ENCODE measurements at regions not wholly inside any gene's neighbourhood (a gene's known extent, or its start where the extent isn't known, plus 50 kb on each side); places are given as distances from the start of the nearest gene placed in this dataset.
"Not testable (repeated sequence)": the region's sequence is repeated elsewhere in the genome, so short reads cannot be mapped to it uniquely, and the experiment has no call there.

GRCh38 chr1:172839639-172840038 is 180.7 kb downstream of the FASLG start:
- DNase-seq = not testable (repeated sequence)

- DNase-seq = no peak
Measured at GRCh38 chr1:172843444-172843843, 184.5 kb downstream of the FASLG start.

GRCh38 chr1:172845371-172845770 is 186.5 kb downstream of the FASLG start:
- DNase-seq = no peak

- no peak for DNase-seq
Measured at GRCh38 chr1:172845865-172846264, 187.0 kb downstream of the FASLG start.

- DNase-seq = not testable (repeated sequence)
Measured at GRCh38 chr1:172847814-172848213, 188.9 kb downstream of the FASLG start.

GRCh38 chr1:172849653-172850052 is 190.8 kb downstream of the FASLG start:
- no peak for DNase-seq

GRCh38 chr1:172851077-172851476 is 192.2 kb downstream of the FASLG start:
- no peak for DNase-seq

GRCh38 chr1:172851856-172852255 is 193.0 kb downstream of the FASLG start:
- DNase-seq = no peak

- DNase-seq = not testable (repeated sequence)
Measured at GRCh38 chr1:172855983-172856382, 194.8 kb downstream of the TNFSF18 start.

GRCh38 chr1:172863031-172863430 is 187.7 kb downstream of the TNFSF18 start:
- DNase-seq = no peak

- no peak for DNase-seq
Measured at GRCh38 chr1:172867216-172867818, 183.4 kb downstream of the TNFSF18 start.

- DNase-seq = no peak
Measured at GRCh38 chr1:172870901-172871606, 179.7 kb downstream of the TNFSF18 start.

- no peak for DNase-seq
Measured at GRCh38 chr1:172874950-172875349, 175.8 kb downstream of the TNFSF18 start.

- DNase-seq = no peak
Measured at GRCh38 chr1:172875892-172876291, 174.8 kb downstream of the TNFSF18 start.

- DNase-seq = no peak
Measured at GRCh38 chr1:172882385-172882784, 168.4 kb downstream of the TNFSF18 start.

GRCh38 chr1:172882791-172883386 is 167.9 kb downstream of the TNFSF18 start:
- DNase-seq = no peak

GRCh38 chr1:172883387-172883791 is 167.4 kb downstream of the TNFSF18 start:
- no peak for DNase-seq

- DNase-seq = no peak
Measured at GRCh38 chr1:172883844-172884243, 166.9 kb downstream of the TNFSF18 start.

- no peak for DNase-seq
Measured at GRCh38 chr1:172885411-172885810, 165.3 kb downstream of the TNFSF18 start.

GRCh38 chr1:172885971-172886370 is 164.8 kb downstream of the TNFSF18 start:
- DNase-seq = no peak

- DNase-seq = no peak
Measured at GRCh38 chr1:172887162-172887561, 163.6 kb downstream of the TNFSF18 start.

GRCh38 chr1:172893146-172893841 is 157.4 kb downstream of the TNFSF18 start:
- no peak for DNase-seq

- DNase-seq = no peak
Measured at GRCh38 chr1:172894349-172895049, 156.2 kb downstream of the TNFSF18 start.
